Endothelial cell of umbilical vein (primary cell): ENCODE measurements at regions not wholly inside any gene's neighbourhood (a gene's known extent, or its start where the extent isn't known, plus 50 kb on each side); places are given as distances from the start of the nearest gene placed in this dataset.

Experiments
- BruUV-seq: library from RNA; stranded (reverse); fragments of 400-500 nt; replicated peaks from 2 replicates; lab custom pipeline; 2021; lab: Mats Ljungman, UMichigan
- CTCF ChIA-PET: fragments of 300-600, 350-600 bp; sonication (Branson Sonifier 250); formaldehyde crosslinking; loops from one replicate; lab custom pipeline; 2021; ENCODE audit warnings: antibody characterized with exemption, inconsistent platforms; lab: Charles Lee
- POLR2A ChIA-PET: fragments of 300-600, 350-600 bp; sonication (Branson Sonifier 250); formaldehyde crosslinking; loops from one replicate; lab custom pipeline; 2021; ENCODE audit warnings: antibody characterized with exemption, inconsistent platforms; lab: Charles Lee
- DNase-seq: peaks from one replicate; pipeline ENCODE4 v3.0.0-alpha.2; 2011; ENCODE audit warnings: low read depth, low spot score
- FAIRE-seq: peaks from 2 replicates; lab custom pipeline; 2011; peaks lifted over from hg19 to GRCh38; lab: Jason Lieb, UNC
- H2AFZ ChIP-seq: 2 replicates; pipeline ENCODE4 v1.6.0; 2012; ENCODE audit warnings: low read depth, low read length, control low read depth, inconsistent platforms
- H3K27ac ChIP-seq: 2 replicates; pipeline ENCODE4 v1.5.1; 2011; ENCODE audit warnings: low read depth, mild to moderate bottlenecking, control low read depth, low read length, moderate library complexity; ENCODE audit not compliant: insufficient read depth
- H3K27me3 ChIP-seq, 2 experiments: 2 replicates each; pipeline versions ENCODE4 v1.6.0 to v1.6.1; 2011; ENCODE audit warnings: low read length in 2 of 2, mixed read lengths in 1 of 2; ENCODE audit not compliant: control insufficient read depth in 2 of 2, insufficient read depth in 2 of 2
- H3K36me3 ChIP-seq, 2 experiments: 2 replicates in 1 of 2; 3 replicates in 1 of 2; pipeline ENCODE4 v1.5.1; 2011; ENCODE audit warnings: low read length in 2 of 2, mild to moderate bottlenecking in 1 of 2, moderate library complexity in 1 of 2; ENCODE audit not compliant: control insufficient read depth in 2 of 2, insufficient read depth in 2 of 2; ENCODE audit errors: extremely low read depth in 1 of 2
- H3K4me1 ChIP-seq: 3 replicates; pipeline ENCODE4 v1.5.1; 2011; ENCODE audit warnings: mild to moderate bottlenecking, low read length; ENCODE audit not compliant: control insufficient read depth, insufficient read depth; ENCODE audit errors: extremely low read depth
- H3K4me2 ChIP-seq: 2 replicates; pipeline ENCODE4 v1.6.1; 2011; ENCODE audit warnings: low read length, control low read depth, mixed read lengths; ENCODE audit not compliant: insufficient read depth
- H3K4me3 ChIP-seq, 3 experiments: fragments of 200-600 bp in 1 of 3; sonication (generic), shearing (Covaris generic) in 1 of 3; replicated peaks in 1 of 3; 2 replicates each; pipeline ENCODE4 v1.5.1; 2011 to 2016; ENCODE audit warnings: control low read depth in 3 of 3, low read length in 3 of 3, mild to moderate bottlenecking in 2 of 3, inconsistent platforms in 1 of 3, low read depth in 1 of 3, moderate library complexity in 1 of 3; ENCODE audit not compliant: insufficient read depth in 1 of 3
- H3K79me2 ChIP-seq: 2 replicates; pipeline ENCODE4 v1.6.0; 2012; ENCODE audit warnings: low read length, inconsistent platforms; ENCODE audit not compliant: control insufficient read depth, insufficient read depth
- H3K9ac ChIP-seq: replicated peaks from 2 replicates; pipeline ENCODE3; 2011; ENCODE audit warnings: low read length, control low read depth; ENCODE audit not compliant: insufficient read depth; ENCODE audit errors: extremely low read depth
- H3K9me1 ChIP-seq: replicated peaks from 3 replicates; pipeline ENCODE4 v1.6.0; 2011; ENCODE audit warnings: mild to moderate bottlenecking, low read length; ENCODE audit not compliant: control insufficient read depth, insufficient read depth; ENCODE audit errors: extremely low read depth
- H3K9me3 ChIP-seq: replicated peaks from 2 replicates; pipeline ENCODE4 v1.5.1; 2012; ENCODE audit warnings: low read length, inconsistent platforms; ENCODE audit not compliant: control insufficient read depth, insufficient read depth
- H4K20me1 ChIP-seq: replicated peaks from 2 replicates; pipeline ENCODE3; 2011; ENCODE audit warnings: mild to moderate bottlenecking, low read length; ENCODE audit not compliant: control insufficient read depth, insufficient read depth; ENCODE audit errors: extremely low read depth
- CTCF ChIP-seq, 2 donors: IDR thresholded peaks; 1 replicate in 1 of 2; 2 replicates in 1 of 2; pipeline ENCODE4 v1.5.1; 2011; ENCODE audit warnings: low read length in 2 of 2, mild to moderate bottlenecking in 2 of 2, moderate library complexity in 2 of 2, control low read depth in 1 of 2, inconsistent platforms in 1 of 2, low read depth in 1 of 2; ENCODE audit not compliant: insufficient read depth in 1 of 2; ENCODE audit errors: extremely low read depth in 1 of 2
- EZH2 ChIP-seq: IDR thresholded peaks from 2 replicates; pipeline ENCODE4 v1.6.1; 2012; ENCODE audit warnings: borderline replicate concordance, low read depth, mild to moderate bottlenecking, moderate library complexity, low read length, inconsistent platforms; ENCODE audit not compliant: severe bottlenecking
- FOS ChIP-seq: IDR thresholded peaks from 2 replicates; pipeline ENCODE4 v1.6.1; 2011; ENCODE audit warnings: mild to moderate bottlenecking, low read length, moderate library complexity, borderline replicate concordance; ENCODE audit not compliant: insufficient read depth
- GATA2 ChIP-seq: IDR thresholded peaks from 2 replicates; pipeline ENCODE4 v1.7.0; 2011; ENCODE audit warnings: low read depth, mild to moderate bottlenecking, moderate library complexity, mixed read lengths, low read length; ENCODE audit not compliant: insufficient read length, insufficient read depth
- JUN ChIP-seq: IDR thresholded peaks from 2 replicates; pipeline ENCODE4 v1.6.1; 2011; ENCODE audit warnings: borderline replicate concordance, low read depth; ENCODE audit not compliant: insufficient read length, insufficient read depth
- MYC ChIP-seq: IDR thresholded peaks from one replicate; pipeline ENCODE4 v1.6.1; 2011; ENCODE audit warnings: mild to moderate bottlenecking, low read depth, low read length
- POLR2A ChIP-seq: IDR thresholded peaks from 2 replicates; pipeline ENCODE4 v1.6.1; 2012; ENCODE audit warnings: low read depth, mild to moderate bottlenecking, control low read depth, low read length
- POLR2AphosphoS5 ChIP-seq: IDR thresholded peaks from 2 replicates; pipeline ENCODE4 v1.6.1; 2012; ENCODE audit warnings: low read depth, mild to moderate bottlenecking, control low read depth, low read length, moderate library complexity; ENCODE audit not compliant: insufficient read depth
- dilution Hi-C: fragments of 300-500 bp; cut with MboI; formaldehyde crosslinking; loops from one replicate; pipeline ENCODE4 v1.15.0; 2019; ENCODE audit warnings: low sequenced_read_pairs; ENCODE audit not compliant: extremely low pct_ligation_motif_present
- intact Hi-C: fragments of 100-400 bp; cut with micrococcal nuclease; formaldehyde crosslinking; loops from one replicate; pipeline ENCODE4 v1.10.0; 2022
- TF ChIP-seq, protein P1 (sequence below): IDR thresholded peaks from 2 replicates; pipeline ENCODE4 v1.6.1; 2011; ENCODE audit not compliant: insufficient read depth, insufficient read length

DNA sequence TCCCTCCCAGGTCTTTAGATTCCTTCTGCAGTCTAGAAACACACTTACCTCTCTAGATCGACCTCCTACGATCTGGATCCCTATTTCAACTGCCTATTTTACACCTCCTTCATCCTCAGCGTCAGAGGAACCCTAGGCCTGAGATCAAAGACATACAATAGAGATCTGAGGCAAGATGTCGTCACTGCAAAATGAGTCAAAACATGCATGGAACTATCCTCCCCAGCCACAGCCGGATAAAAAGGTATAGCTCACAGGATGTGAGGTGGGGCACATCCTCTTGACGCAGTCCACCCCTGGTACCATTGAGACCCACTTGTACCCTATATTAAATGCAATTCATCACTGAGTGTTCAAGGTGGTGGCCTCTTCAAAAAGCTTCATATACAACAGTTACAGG lies 63.7 kb upstream of the DNAJC10 start:
- DNase-seq (no peak), FAIRE-seq (no peak)
- no TSS peak for BruUV-seq
- ChIA-PET CTCF (interaction anchor here (1.1 to 2.6 kb wide), 4 partner anchors 15 to 467 kb away, joined by 3 to 18 read pairs (median 10); no protein-coding TSS in a partner anchor), POLR2A (no interaction called here)
- Histone ChIP-seq H2AFZ (no peak overlapping the region), H3K4me3 (no peak overlapping the region), H4K20me1 (no peaks in the 10 kb centered on the region), H3K4me1 (no peaks in the 10 kb centered on the region), H3K79me2 (no peaks in the 10 kb centered on the region), H3K9ac (no peak overlapping the region), H3K36me3 (no peaks in the 10 kb centered on the region), H3K9me1 (no peaks in the 10 kb centered on the region), H3K27me3 (no peaks in the 10 kb centered on the region), H3K9me3 (no peaks in the 10 kb centered on the region), H3K27ac (no peak overlapping the region), H3K4me2 (no peak overlapping the region)
- intact Hi-C loops: loop anchor here (10.0 kb wide), 1 partner anchor 748 kb away; no protein-coding TSS in a partner anchor
- TF ChIP-seq POLR2AphosphoS5 (no peak), EZH2 (no peak), CTCF (IDR thresholded peaks at IDR 0.05; ENCODE audit: extremely low read depth in 1 of 2, insufficient read depth in 1 of 2, low read depth in 1 of 2, low read length in 2 of 2) (no peak), FOS (no peak), JUN (no peak), GATA2 (no peak), POLR2A (no peak), MYC (no peak)
- TF ChIP-seq, protein P1, sequence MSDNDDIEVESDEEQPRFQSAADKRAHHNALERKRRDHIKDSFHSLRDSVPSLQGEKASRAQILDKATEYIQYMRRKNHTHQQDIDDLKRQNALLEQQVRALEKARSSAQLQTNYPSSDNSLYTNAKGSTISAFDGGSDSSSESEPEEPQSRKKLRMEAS: no peak
- dilution Hi-C loops: no loop called here
